ENCODE measurements at regions not wholly inside any gene's neighbourhood (a gene's known extent, or its start where the extent isn't known, plus 50 kb on each side); places are given as distances from the start of the nearest gene placed in this dataset.

- no peak for TF ChIP-seq POLR2AphosphoS5 (IDR thresholded peaks at IDR 0.05; ENCODE audit: low read depth, low read length)
- TF ChIP-seq TAF1 (IDR thresholded peaks at IDR 0.05; ENCODE audit: borderline replicate concordance, insufficient read depth, low read length), result no peak
- TF ChIP-seq REST (IDR thresholded peaks at IDR 0.05; ENCODE audit: insufficient read depth in 1 of 2, low read depth in 2 of 2, low read length in 2 of 2), result no peak
- no peak for TF ChIP-seq SIN3A (IDR thresholded peaks at IDR 0.05; ENCODE audit: borderline replicate concordance, insufficient read depth, low read length)
Measured at GRCh38 chr2:55116966-55117365, 66.7 kb upstream of the RTN4 start.
